Bone marrow (tissue), 2 donors: ENCODE measurements at regions not wholly inside any gene's neighbourhood (a gene's known extent, or its start where the extent isn't known, plus 50 kb on each side); places are given as distances from the start of the nearest gene placed in this dataset.

ENCODE experiments used
- DNase-seq, 2 donors: peaks; one replicate each; lab custom pipeline; 2025; lab: John Stamatoyannopoulos, UW

GRCh38 chr2:121075006-121075551 is 209.9 kb downstream of the TFCP2L1 start:
- DNase-seq = no peak

DNA sequence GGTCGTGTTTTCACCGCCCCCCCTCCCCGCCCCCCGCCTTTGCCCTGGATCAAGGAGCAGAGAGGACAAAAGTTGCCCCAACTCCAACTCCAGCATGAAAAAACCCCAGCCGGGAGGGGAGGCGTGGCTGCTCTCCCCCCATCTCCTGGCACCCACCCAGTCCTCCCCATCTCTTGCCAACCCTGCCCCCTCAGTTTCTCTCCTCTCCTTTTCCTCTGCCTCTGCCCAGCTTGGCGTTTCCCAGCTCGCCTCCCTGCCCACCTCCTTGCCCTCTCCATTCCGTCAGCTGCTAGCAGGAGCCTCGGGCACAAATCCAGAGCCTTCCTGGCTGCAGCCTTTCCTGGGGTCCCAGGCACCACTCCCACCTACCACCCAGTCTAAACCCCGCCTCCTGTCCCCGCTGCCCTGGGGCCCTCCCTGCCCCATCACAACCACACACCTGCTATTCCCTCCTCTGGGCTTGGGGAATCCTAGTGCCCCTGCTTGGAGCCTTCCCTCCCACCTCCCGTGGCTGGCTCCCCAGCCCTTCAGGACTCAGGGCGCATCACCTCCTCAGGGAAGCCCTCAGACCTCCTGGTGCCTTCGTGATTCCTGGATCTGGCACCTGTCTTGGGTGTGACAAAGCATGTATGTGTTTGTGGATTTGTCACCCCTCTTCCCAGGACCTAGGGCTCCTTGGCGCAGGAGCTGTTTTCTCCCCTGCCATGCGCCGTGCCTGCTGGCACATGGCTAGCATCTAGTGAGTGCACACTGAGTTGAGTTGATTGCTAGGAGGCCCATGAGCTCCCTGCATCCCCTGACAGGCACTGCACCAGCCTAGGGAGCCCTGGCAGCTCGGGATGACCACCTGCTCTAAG is 209.1 kb downstream of the TFCP2L1 start:
- no peak for DNase-seq

- no peak for DNase-seq
Observed at GRCh38 chr2:121076498-121076820, 208.5 kb downstream of the TFCP2L1 start.

- peak in 1 of 2 donors; percentile 22 for DNase-seq
Observed at GRCh38 chr2:121076885-121077549, 208.0 kb downstream of the TFCP2L1 start.

- DNase-seq = no peak
Observed at GRCh38 chr2:121078899-121079298, 206.1 kb downstream of the TFCP2L1 start.

DNA sequence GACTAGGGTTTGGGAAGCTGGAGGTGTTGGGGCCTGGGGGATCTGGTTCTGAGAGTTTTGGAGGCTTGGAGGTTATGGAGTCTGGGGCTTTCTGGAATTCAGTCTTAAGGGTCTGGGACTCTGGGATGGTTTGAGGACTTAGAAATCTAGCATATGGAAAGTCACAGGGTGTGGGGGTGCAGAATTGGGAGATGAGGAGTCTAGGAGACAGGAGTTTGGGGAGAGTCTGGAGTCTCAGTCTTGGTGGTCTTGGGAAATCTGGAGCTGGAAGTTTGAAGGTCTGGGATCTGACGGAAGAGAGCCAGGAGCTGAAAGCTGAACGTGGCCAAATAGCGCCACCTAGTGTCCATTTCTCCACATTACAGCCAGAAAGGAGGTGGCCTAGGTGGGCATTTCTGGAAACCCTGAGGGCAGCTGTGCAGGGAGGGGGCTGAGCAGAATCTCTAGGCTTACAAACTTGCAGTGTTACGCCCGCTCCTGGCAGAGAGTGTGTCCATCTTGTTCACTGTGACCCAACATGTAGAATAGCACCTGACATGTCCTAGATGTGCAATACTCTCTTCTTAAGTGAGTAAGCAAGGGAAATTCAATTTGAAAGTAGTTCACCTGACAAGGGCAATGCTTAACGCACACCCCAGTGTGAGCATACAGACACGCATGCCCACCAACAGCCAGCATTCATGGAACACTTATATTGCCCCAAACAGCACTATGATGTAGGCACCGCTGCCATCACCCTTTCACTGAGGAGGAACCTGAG is 204.8 kb downstream of the TFCP2L1 start:
- DNase-seq = peak in 1 of 2 donors; percentile 47

DNA sequence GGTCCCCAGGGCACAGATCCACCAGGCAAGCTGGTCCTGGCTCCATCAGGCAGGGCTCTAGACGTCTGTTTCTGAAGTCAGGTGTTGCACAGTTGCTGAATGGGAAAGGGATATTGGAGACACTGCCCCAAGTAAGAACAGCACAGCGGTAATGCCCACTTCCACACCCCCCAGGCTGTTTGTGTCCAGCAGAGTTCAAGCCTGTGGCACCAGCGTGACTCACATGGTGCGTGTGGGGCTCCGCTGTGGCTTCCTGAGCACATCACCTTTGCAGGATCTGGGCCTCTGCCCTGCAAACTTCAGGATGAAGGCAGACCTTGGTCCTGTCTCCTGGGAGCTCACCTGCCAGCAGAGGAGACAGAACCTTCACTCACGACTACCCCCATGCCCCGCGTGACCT is 203.3 kb downstream of the TFCP2L1 start:
- DNase-seq = no peak

- no peak for DNase-seq
Observed at GRCh38 chr2:121082191-121082590, 202.8 kb downstream of the TFCP2L1 start.

DNA sequence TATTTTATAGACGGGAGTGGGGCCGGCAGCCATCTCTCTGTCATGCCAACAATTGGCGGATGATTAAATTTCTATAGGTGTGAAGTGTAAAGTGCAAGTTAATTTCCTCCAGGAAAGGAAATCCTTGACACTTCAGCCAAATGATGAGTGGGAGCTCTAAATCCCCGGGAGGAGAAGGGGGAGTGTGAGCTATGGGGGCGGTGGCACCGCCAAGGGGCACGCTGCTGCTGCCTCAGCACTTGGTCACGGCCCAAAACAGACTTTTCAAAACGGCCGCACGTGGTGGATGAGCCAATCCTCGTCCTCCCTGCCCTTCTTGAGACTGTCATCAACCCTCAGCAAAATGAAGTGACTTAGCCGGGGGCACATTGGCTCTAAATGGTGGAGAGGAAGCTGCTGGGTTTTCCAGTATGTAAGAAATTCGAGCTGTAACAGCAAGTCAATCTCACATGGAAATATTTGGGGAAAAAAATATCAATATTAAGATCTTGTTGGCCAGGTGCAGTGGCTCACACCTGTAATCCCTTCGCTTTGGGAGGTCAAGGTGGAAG is 200.8 kb downstream of the TFCP2L1 start:
- no peak for DNase-seq

- no peak for DNase-seq
Observed at GRCh38 chr2:121085801-121086200, 199.2 kb downstream of the TFCP2L1 start.

DNA sequence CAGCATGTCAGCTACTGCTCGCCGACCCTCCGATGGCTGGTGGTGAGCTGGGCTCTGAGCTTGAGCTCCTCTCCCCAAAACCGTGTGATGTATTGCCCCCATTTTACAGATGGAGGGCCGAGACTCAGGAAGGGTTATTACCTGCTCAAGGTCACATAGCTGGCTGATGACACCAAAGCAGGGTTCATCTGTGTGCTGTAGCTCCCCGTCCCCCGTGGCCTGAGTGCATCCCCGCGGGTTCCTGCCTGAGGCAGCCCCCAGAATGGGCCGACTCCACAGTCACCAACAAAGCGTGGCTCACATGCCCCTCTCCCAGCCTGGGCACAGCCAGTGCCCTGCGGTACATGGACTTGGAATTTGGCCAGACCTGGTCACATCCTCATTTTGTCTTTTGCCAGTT is 198.6 kb downstream of the TFCP2L1 start:
- DNase-seq = no peak

DNA sequence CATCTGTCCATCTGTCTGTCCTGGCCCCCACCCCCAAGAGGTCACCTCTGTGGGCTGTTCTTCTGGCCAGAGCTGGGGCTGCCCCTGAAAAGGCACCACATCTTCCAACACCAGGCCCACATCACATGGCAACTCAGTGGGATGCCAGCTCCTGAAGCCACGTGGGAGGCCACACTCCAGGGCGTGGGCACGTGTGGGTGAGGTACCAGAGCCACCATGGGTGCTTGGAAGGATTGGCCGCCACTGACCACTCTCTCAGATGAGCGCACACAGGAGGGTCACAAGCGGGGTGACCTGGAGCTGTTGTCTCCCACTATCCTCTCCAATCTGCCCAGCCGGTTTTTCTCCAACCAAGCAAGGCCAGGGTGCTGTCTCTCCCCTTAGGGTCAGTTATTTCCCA is 197.9 kb downstream of the TFCP2L1 start:
- DNase-seq = no peak

DNA sequence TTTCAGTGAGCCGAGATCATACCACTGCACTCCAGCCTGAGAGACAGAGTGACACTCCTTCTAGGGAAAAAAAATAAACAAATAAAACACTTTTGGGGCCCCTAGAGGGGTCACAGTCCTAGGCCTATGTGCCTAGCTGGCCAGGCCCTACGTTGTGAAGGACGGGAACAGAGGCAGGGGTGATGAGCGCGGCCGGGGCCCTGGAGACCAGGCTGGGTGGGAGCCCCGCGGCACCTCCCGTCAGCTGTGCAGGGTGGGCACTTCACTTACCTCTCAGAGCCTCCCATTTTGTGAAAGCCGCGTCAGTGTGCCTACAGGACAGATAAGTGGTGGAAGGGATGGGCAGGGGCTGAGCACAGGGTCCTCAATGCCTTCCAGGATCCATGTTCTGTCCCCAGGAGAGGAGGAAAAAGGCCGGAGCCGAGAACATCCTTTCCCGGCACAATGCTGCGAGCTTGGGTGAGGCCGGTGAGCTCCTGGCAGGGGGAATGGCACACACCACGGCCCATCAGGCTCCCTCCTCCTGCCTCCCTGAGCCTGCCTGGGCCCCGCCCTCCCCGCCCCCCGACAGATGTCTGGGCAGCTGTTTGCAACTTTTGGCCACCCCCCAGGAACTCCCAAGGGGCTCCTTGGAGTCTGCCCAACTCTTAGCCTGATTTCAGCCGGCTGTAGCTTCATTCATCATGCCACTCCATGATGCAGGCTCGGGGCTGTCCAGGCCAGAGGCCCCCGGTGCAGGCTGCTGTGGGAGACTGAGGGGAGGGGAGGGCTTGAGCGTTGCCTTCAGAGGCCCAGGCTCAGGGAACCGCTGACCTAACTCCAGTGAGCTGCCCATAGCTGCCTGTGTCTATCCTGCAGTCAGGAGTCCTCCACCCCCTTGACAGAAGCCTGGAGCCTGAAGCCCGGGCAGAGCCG is 196.5 kb downstream of the TFCP2L1 start:
- DNase-seq = no peak

DNA sequence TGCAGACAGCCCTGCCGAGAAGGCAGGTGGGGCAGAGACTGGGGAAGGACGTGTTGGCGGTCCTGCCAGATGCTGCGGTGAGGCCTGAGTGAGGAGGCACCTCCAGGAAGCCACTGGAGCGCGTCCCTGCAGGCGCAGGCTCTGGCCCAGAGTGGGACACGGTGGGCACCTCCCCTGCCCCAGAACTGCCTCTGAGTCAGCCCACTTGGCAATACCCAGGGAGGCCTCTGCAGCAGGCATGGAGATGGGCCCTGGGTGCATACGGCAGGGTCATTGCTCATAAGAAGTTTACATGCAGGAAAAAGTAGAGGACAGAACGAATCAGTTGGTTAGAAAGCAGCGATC is 195.9 kb downstream of the TFCP2L1 start:
- DNase-seq = no peak

DNA sequence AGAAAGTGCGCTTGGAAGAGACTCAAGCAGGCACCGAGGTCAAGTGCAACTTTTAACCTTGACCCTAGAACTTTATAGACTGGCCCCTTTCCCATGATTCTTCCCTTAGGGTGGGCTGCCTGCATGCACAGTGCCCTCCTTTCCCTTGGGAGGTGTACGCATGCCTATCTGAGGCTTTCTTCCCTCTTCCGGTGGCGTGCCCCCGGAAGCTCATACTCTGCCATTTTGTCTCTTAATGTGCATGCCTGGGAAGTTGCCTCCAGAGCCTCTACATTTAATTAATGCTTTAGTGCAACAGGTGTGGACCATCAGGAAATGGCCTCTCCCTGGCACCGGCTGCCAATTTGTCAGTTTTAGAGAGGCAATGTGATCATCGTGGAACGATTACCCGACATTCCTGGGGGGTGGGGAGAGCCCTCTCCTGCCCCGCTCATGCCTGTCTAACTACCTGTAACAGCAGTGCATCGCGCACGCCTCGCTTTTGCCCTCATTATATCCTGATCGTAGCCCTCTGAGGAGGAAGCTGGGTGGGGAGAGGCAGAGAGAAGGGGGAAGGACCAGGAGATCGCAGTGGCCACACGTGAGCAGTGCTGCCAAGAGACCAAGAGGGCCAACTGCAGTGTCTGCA is 194.8 kb downstream of the TFCP2L1 start:
- no peak for DNase-seq

DNA sequence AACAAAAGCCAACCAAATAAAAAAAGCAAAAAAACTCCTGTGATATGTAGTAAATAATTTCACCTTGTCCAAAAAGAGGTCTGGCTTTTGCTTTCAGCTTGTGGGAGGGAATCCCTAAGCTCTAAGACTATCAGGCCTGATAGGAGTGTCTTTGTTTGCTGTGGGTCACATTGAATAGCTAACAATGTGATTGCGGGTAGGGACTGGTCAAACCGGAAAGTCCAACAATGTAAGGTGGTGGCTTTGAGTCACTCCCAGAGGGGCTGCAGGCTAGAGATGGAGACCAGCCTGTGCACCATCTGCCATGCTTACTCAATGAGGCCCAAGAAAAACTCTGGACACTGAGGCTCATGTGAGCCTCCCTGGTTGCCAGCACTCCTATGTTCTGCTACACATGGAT is 192.9 kb downstream of the TFCP2L1 start:
- DNase-seq = no peak

- DNase-seq = no peak
Observed at GRCh38 chr2:121093692-121094091, 191.3 kb downstream of the TFCP2L1 start.

- DNase-seq = no peak
Observed at GRCh38 chr2:121094101-121094500, 190.9 kb downstream of the TFCP2L1 start.

DNA sequence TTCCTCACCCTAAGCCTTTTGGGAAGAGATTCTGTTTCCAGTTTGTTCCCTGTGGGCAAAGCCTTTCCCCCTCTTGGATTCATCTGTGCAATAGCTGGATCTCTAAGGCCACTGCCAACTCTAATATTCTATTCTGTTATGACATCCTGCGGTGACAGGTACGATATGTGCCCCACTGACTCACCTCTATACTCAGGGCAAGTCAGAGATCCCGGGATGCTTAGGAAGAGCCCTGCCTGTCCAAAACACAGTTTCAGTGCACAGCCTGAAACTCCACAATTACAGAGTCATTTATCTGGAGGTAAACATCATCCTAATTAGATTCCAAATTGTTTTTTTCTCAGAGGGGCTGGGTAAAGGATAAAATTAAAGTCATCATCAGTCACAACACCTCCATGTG is 190.2 kb downstream of the TFCP2L1 start:
- no peak for DNase-seq

DNA sequence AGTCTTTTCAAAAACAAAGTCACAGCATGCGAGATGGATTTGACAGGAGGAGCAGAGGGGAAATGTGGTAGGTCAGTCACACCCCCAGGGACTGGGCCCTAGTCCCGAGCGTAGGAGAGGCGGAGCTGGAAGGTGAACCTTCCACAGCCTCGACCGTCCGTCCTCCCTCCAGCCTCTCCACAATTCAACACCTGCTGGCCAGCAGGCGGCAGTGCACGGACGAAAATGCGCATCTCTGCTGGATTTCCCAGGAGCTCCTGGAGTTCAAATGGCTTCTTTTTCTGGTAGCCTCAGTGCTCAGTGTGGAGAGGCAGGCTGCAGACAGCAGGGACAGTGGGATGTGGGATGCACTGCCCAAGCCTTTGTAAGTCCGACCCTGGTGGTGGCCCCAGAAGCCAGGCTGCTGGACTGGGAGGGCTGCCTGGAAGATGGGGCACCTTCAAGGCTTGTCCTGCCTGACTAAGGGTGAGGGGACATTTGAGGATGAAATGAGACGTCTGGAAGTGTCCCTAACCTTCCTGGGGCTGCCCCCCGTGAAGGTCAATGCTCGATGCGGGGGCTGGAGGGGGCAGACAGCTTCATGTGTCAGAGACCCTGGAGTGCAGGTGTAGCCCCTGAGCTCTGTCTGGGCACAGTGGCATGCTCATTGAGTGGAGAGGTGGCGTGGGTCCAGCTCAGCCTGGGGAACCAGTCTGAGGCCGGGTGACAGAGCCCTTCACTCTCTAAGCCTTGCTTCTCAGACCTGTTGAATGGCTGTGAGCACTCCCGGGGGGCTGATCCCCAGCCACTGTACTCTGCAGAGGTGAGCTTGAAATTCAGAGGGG is 189.5 kb downstream of the TFCP2L1 start:
- no peak for DNase-seq
